T-helper 1 cell (primary cell): ENCODE measurements at regions not wholly inside any gene's neighbourhood (a gene's known extent, or its start where the extent isn't known, plus 50 kb on each side); places are given as distances from the start of the nearest gene placed in this dataset.
A peak's percentile ranks its signal among the peaks of the same experiment; 100 is the strongest.

ENCODE experiments used
- DNase-seq, 5 donors: peaks; one replicate each; pipeline ENCODE4 v3.0.0-alpha.2; 2012 to 2020

- DNase-seq: no peak
Measured at GRCh38 chr2:9103663-9104277, 100.3 kb upstream of the MBOAT2 start.

- DNase-seq: no peak
Measured at GRCh38 chr2:9102861-9103662, 99.6 kb upstream of the MBOAT2 start.

- DNase-seq: no peak
Measured at GRCh38 chr2:9101763-9102425, 98.4 kb upstream of the MBOAT2 start.

GRCh38 chr2:9100080-9100876 is 96.8 kb upstream of the MBOAT2 start:
- no peak for DNase-seq

- peak in 1 of 5 donors; percentile 7 for DNase-seq
Measured at GRCh38 chr2:9099341-9099751, 95.9 kb upstream of the MBOAT2 start.

GRCh38 chr2:9097892-9098291 is 94.4 kb upstream of the MBOAT2 start:
- no peak for DNase-seq

- no peak for DNase-seq
Measured at GRCh38 chr2:9097239-9097638, 93.8 kb upstream of the MBOAT2 start.

GRCh38 chr2:9096761-9097160 is 93.3 kb upstream of the MBOAT2 start:
- DNase-seq: no peak

- no peak for DNase-seq
Measured at GRCh38 chr2:9095690-9096089, 92.2 kb upstream of the MBOAT2 start.

- DNase-seq: no peak
Measured at GRCh38 chr2:9095226-9095625, 91.7 kb upstream of the MBOAT2 start.

GRCh38 chr2:9094117-9094516 is 90.6 kb upstream of the MBOAT2 start:
- no peak for DNase-seq

GRCh38 chr2:9093324-9093723 is 89.8 kb upstream of the MBOAT2 start:
- DNase-seq: no peak

GRCh38 chr2:9092383-9093282 is 89.1 kb upstream of the MBOAT2 start:
- DNase-seq: no peak

GRCh38 chr2:9091811-9092210 is 88.3 kb upstream of the MBOAT2 start:
- DNase-seq: no peak

- DNase-seq: no peak
Measured at GRCh38 chr2:9089831-9090230, 86.3 kb upstream of the MBOAT2 start.

- DNase-seq: no peak
Measured at GRCh38 chr2:9087121-9087681, 83.7 kb upstream of the MBOAT2 start.

- DNase-seq: no peak
Measured at GRCh38 chr2:9086465-9086864, 83.0 kb upstream of the MBOAT2 start.

- no peak for DNase-seq
Measured at GRCh38 chr2:9085353-9085752, 81.9 kb upstream of the MBOAT2 start.

- DNase-seq: no peak
Measured at GRCh38 chr2:9083287-9083686, 79.8 kb upstream of the MBOAT2 start.

GRCh38 chr2:9082158-9082557 is 78.7 kb upstream of the MBOAT2 start:
- no peak for DNase-seq

GRCh38 chr2:9081750-9082149 is 78.3 kb upstream of the MBOAT2 start:
- DNase-seq: no peak

- DNase-seq: no peak
Measured at GRCh38 chr2:9078405-9078804, 74.9 kb upstream of the MBOAT2 start.
